OCI-M1 (cell line): ENCODE measurements at regions not wholly inside any gene's neighbourhood (a gene's known extent, or its start where the extent isn't known, plus 50 kb on each side); places are given as distances from the start of the nearest gene placed in this dataset.

Source experiments
- DNase-seq: peaks from one replicate; lab custom pipeline; 2025; lab: John Stamatoyannopoulos, UW

GRCh38 chr6:95501032-95501904, 76.1 kb upstream of the MANEA start:
- no peak for DNase-seq

DNA sequence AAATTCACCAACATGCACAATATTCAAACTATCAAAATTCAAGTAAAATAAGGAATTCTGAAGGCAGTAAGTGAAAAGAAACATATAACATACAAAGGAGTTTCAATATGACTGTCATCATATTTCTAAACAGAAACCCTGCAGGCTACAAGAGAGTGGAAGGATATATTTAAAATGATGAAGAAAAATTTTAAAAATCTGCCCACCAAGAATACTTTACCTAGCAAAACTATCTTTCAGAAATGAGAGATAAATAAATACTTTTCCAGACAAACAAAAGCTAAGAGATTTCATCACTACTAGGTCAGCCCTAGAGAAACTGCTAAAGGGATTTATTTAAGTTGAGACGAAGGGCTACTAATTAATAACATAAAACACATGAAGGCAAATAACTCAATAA, 73.8 kb upstream of the MANEA start:
- no peak for DNase-seq

DNA sequence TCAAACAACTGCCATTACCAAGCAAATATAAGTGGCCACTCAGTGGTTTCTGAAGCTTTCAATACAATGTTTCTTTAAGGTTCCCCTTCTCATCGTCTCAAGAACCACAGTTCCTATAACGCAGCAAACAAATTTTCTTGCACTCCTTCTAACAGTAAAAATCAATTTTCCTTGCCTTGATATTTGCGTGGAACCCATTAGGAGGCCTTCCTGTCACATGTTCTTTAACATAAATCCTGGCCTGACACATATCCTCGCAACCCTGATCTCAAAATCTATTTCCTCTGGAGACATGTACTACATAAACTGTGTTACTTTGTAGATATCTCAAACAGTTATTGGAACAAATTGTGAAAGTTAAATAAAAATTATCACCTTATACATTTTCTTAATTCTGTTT, 65.9 kb upstream of the MANEA start:
- no peak for DNase-seq

GRCh38 chr6:95515975-95516374, 61.4 kb upstream of the MANEA start:
- DNase-seq: no peak

- no peak for DNase-seq
Observed at GRCh38 chr6:95517004-95517403, 60.3 kb upstream of the MANEA start.

GRCh38 chr6:95517568-95517967, 59.8 kb upstream of the MANEA start:
- no peak for DNase-seq

DNA sequence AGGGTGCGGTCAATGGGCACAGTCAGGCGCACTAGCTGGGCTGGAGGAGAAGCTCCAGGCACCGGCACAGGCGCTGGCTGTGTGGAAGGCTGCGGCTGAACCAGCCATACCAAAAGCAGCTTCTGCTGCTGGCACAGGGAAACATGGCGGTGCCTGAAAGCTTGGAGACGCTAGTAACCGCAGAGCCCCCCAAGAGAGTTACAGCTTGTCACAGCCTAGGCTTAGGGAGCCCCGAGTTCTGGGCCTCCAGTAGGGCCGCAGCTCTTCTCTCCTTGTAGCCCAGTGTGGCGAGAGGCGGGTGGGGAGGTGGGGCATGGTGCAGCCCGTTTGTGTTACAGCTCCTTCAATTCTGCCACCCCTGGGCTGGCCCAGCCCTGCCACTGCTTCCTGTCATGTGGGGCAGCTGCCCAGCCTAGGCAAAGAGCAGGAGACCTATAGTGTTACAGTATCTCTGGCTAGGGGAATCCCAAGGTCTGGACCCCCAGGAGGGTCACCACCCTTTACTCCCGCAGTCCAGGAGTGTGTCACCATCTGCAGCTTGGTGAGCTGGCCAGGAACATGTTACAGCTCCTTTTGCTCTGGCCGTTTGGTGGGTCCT, 58.6 kb upstream of the MANEA start:
- DNase-seq: no peak

DNA sequence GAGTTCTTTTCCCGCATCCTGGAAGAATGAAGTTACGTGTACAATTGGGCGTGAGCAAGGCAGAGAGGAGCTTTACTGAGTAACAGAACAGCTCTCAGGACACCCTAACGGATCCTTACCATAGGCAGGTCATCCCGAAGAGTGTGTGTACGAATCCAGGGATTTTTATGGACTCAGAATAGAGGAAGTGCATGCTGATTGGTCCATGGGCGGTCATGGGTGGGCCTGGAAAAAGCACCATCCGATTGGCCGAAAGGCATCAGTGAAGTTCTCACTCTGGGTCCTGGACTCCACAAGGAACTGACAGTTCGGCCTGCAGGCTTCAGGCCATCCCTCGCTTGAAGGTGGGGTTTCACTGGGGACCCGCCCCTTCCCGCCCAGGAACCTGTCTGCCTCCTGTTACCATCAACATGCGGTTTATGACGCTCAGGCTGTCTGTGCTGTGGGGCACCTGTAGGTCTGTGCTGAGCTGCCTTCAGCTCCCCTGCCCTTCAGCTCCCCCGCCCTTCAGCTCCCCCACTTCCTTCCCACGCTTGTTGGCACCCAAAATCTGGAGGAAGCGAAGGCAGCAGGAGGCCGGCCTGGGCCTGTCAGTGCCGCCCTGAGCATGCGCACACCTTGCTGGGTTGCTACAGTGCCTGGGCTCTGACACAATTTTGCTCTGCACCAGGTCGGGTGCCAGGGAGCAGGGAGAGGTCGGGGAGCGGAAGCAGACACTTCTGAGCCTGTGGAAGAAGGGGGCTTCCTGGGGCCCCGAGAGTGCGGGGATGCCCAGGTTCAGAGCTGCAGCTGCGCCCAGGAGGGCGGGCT, 57.9 kb upstream of the MANEA start:
- no peak for DNase-seq

DNA sequence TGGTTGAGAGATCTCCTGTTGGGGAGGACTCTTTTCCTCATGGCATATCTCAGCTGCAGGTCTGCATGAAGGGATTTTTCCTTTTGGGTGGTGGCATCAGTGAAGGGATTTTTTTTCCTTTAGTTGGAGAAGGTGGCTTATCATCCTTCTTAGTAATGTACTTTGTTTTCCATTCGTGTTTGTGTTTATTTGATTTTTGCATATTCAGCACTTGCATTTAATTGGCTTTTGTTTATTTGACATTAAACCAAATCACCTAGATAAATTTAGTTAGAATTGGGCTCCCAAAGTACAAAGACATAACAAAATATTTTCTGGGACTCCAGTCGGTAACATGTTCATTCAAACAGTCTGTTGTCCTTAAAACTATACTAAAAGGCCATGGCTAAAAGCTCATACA, 56.2 kb upstream of the MANEA start:
- DNase-seq: no peak
